HCT116 (cell line): ENCODE measurements at regions not wholly inside any gene's neighbourhood (a gene's known extent, or its start where the extent isn't known, plus 50 kb on each side); places are given as distances from the start of the nearest gene placed in this dataset.

Experiments used
- ATAC-seq: fragments of 200-7000 bp; cut with Tn5 transposase; 2 replicates; pipeline ENCODE4 v1.9.1; 2020; ENCODE audit warnings: mild to moderate bottlenecking, moderate library complexity
- BruUV-seq: library from RNA; stranded (reverse); fragments of 400-500 nt; replicated peaks from 2 replicates; lab custom pipeline; 2021; lab: Mats Ljungman, UMichigan
- CTCF ChIA-PET: fragments of 300-600 bp; sonication (Branson Sonifier 250); formaldehyde crosslinking; loops from one replicate; lab custom pipeline; 2021; ENCODE audit warnings: antibody characterized with exemption; lab: Charles Lee
- POLR2A ChIA-PET: fragments of 300-600, 350-600 bp; sonication (Branson Sonifier 250); formaldehyde crosslinking; loops from one replicate; lab custom pipeline; 2021; ENCODE audit warnings: antibody characterized with exemption; lab: Charles Lee
- RAD21 ChIA-PET, 2 experiments: fragments of 300-600 bp; sonication (Branson Sonifier 250); formaldehyde crosslinking; loops; one replicate each; lab custom pipeline; 2023; ENCODE audit warnings: low total read pairs in 2 of 2; ENCODE audit not compliant: uncharacterized antibody in 2 of 2, unreplicated experiment in 2 of 2, low non-redundant PET in 1 of 2; lab: Charles Lee
- DNase-seq: peaks from one replicate; pipeline ENCODE4 v3.0.0-alpha.2; 2010; ENCODE audit warnings: low read depth, low spot score
- H2AFZ ChIP-seq: fragments of 200-600 bp; shearing (Covaris generic), sonication (generic); 2 replicates; pipeline ENCODE4 v1.6.1; 2017; ENCODE audit warnings: low read depth, mixed run types, mixed read lengths, antibody characterized with exemption, low read length; ENCODE audit not compliant: poor library complexity, severe bottlenecking
- H3K27ac ChIP-seq: 2 replicates; pipeline ENCODE4 v1.5.1; 2012; ENCODE audit warnings: low read depth, low read length
- H3K27me3 ChIP-seq: fragments of 200-600 bp; sonication (generic); 2 replicates; pipeline ENCODE4 v1.6.1; 2016; ENCODE audit warnings: mixed run types, low read length, mixed read lengths; ENCODE audit not compliant: insufficient read depth
- H3K36me3 ChIP-seq, 2 experiments: fragments of 200-500 bp in 1 of 2; fragments of 200-600 bp in 1 of 2; sonication (Bioruptor generic) in 1 of 2; sonication (generic) in 1 of 2; 2 replicates each; pipeline versions ENCODE4 v1.5.1 to v1.6.1; 2014 to 2016; ENCODE audit warnings: low read length in 2 of 2, inconsistent platforms in 1 of 2, mixed read lengths in 1 of 2, mixed run types in 1 of 2; ENCODE audit not compliant: insufficient read depth in 2 of 2, control insufficient read depth in 1 of 2
- H3K4me1 ChIP-seq, 2 experiments: fragments of 200-600 bp in 1 of 2; sonication (generic) in 1 of 2; 2 replicates each; pipeline versions ENCODE4 v1.5.1 to v1.6.1; 2012 to 2017; ENCODE audit warnings: low read length in 2 of 2, inconsistent platforms in 1 of 2, mild to moderate bottlenecking in 1 of 2, mixed read lengths in 1 of 2, mixed run types in 1 of 2, moderate library complexity in 1 of 2; ENCODE audit not compliant: insufficient read depth in 2 of 2, control insufficient read depth in 1 of 2
- H3K4me2 ChIP-seq: fragments of 200-600 bp; sonication (generic); 2 replicates; pipeline ENCODE4 v1.6.1; 2017; ENCODE audit warnings: mixed run types, low read length, mixed read lengths
- H3K4me3 ChIP-seq, 2 experiments: fragments of 200-600 bp in 1 of 2; sonication (generic) in 1 of 2; replicated peaks in 1 of 2; 2 replicates each; pipeline ENCODE4 v1.5.1; 2011 to 2016; ENCODE audit warnings: low read length in 2 of 2, control low read depth in 1 of 2, low read depth in 1 of 2, mild to moderate bottlenecking in 1 of 2, mixed read lengths in 1 of 2, mixed run types in 1 of 2
- H3K79me2 ChIP-seq: fragments of 200-600 bp; sonication (generic); 2 replicates; pipeline ENCODE4 v1.6.1; 2017; ENCODE audit warnings: mild to moderate bottlenecking, mixed run types, low read length, moderate library complexity, mixed read lengths; ENCODE audit not compliant: insufficient read depth
- H3K9ac ChIP-seq: fragments of 200-600 bp; sonication (generic); 2 replicates; pipeline ENCODE4 v1.6.1; 2016; ENCODE audit warnings: low read length, mixed read lengths
- H3K9me2 ChIP-seq: fragments of 200-600 bp; sonication (generic), shearing (Covaris generic); 2 replicates; pipeline ENCODE4 v1.6.1; 2017; ENCODE audit warnings: mixed run types, mild to moderate bottlenecking, moderate library complexity; ENCODE audit not compliant: insufficient read depth
- H3K9me3 ChIP-seq, 2 experiments: fragments of 200-500 bp in 1 of 2; fragments of 200-600 bp in 1 of 2; sonication (Bioruptor generic) in 1 of 2; sonication (generic) in 1 of 2; 2 replicates each; pipeline ENCODE4 v1.6.1; 2014 to 2017; ENCODE audit warnings: low read length in 2 of 2, mixed read lengths in 2 of 2, inconsistent platforms in 1 of 2, low read depth in 1 of 2, mild to moderate bottlenecking in 1 of 2, mixed run types in 1 of 2, moderate library complexity in 1 of 2; ENCODE audit not compliant: control insufficient read depth in 1 of 2, insufficient read depth in 1 of 2
- H4K20me1 ChIP-seq: fragments of 200-600 bp; sonication (generic), shearing (Covaris generic); 2 replicates; pipeline ENCODE4 v1.6.1; 2017; ENCODE audit warnings: mixed run types, mild to moderate bottlenecking, moderate library complexity; ENCODE audit not compliant: insufficient read depth
- ATF3 ChIP-seq: IDR thresholded peaks from 2 replicates; pipeline ENCODE4 v1.6.1; 2012
- CEBPB ChIP-seq: IDR thresholded peaks from 2 replicates; pipeline ENCODE4 v1.6.1; 2012; ENCODE audit warnings: low read depth
- CTCF ChIP-seq, 3 experiments: fragments of 200-600 bp in 1 of 3; sonication (generic) in 1 of 3; IDR thresholded peaks in 2 of 3; conservative IDR thresholded peaks in 1 of 3; 2 replicates each; pipeline ENCODE4 v1.5.1; 2012 to 2017; ENCODE audit warnings: low read depth in 2 of 3, low read length in 2 of 3, antibody characterized with exemption in 1 of 3, borderline replicate concordance in 1 of 3, control low read depth in 1 of 3, mild to moderate bottlenecking in 1 of 3, mixed read lengths in 1 of 3, mixed run types in 1 of 3, moderate library complexity in 1 of 3; ENCODE audit not compliant: insufficient read depth in 1 of 3
- EZH2phosphoT487 ChIP-seq: fragments of 200-600 bp; IDR thresholded peaks from 2 replicates; pipeline ENCODE4 v1.6.1; 2018; ENCODE audit warnings: antibody characterized with exemption, borderline replicate concordance
- FOSL1 ChIP-seq: IDR thresholded peaks from 2 replicates; pipeline ENCODE4 v1.6.1; 2012; ENCODE audit warnings: low read depth
- JUND ChIP-seq: IDR thresholded peaks from 2 replicates; pipeline ENCODE4 v1.6.1; 2012
- POLR2A ChIP-seq: IDR thresholded peaks from 2 replicates; pipeline ENCODE4 v1.7.0; 2011; ENCODE audit warnings: borderline replicate concordance; ENCODE audit not compliant: insufficient read depth, insufficient read length; ENCODE audit errors: extremely low read depth
- POLR2AphosphoS5 ChIP-seq: IDR thresholded peaks from 2 replicates; pipeline ENCODE4 v1.6.1; 2011; ENCODE audit warnings: mild to moderate bottlenecking, low read depth, low read length, moderate library complexity
- RAD21 ChIP-seq: IDR thresholded peaks from 2 replicates; pipeline ENCODE4 v1.6.1; 2012; ENCODE audit warnings: low read depth, mild to moderate bottlenecking
- REST ChIP-seq: IDR thresholded peaks from 2 replicates; pipeline ENCODE4 v1.6.1; 2012; ENCODE audit warnings: low read depth
- SIN3A ChIP-seq: IDR thresholded peaks from 2 replicates; pipeline ENCODE4 v1.6.1; 2012; ENCODE audit warnings: low read depth
- SP1 ChIP-seq: IDR thresholded peaks from 2 replicates; pipeline ENCODE4 v1.6.1; 2012; ENCODE audit warnings: low read depth
- TCF7L2 ChIP-seq: IDR thresholded peaks from 2 replicates; pipeline ENCODE4 v1.7.0; 2011; ENCODE audit warnings: borderline replicate concordance, inconsistent platforms; ENCODE audit not compliant: insufficient read depth, insufficient read length; ENCODE audit errors: extremely low read depth
- YY1 ChIP-seq: IDR thresholded peaks from 2 replicates; pipeline ENCODE4 v1.6.1; 2011; ENCODE audit warnings: low read length, low read depth, moderate library complexity, mild to moderate bottlenecking; ENCODE audit not compliant: insufficient replicate concordance; ENCODE audit errors: extremely low read depth
- ZBTB33 ChIP-seq: IDR thresholded peaks from 2 replicates; pipeline ENCODE4 v1.6.1; 2011; ENCODE audit warnings: mild to moderate bottlenecking, low read length, moderate library complexity; ENCODE audit not compliant: insufficient replicate concordance; ENCODE audit errors: extremely low read depth
- ZFX ChIP-seq: fragments of 450-650 bp; IDR thresholded peaks from 2 replicates; pipeline ENCODE4 v1.6.1; 2017
- ZNF274 ChIP-seq: fragments of 200-500 bp; sonication (Bioruptor generic); IDR thresholded peaks from 2 replicates; pipeline ENCODE4 v1.6.1; 2014; ENCODE audit warnings: mild to moderate bottlenecking, low read depth, low read length, inconsistent platforms
- intact Hi-C: fragments of 100-400 bp; cut with micrococcal nuclease; formaldehyde crosslinking; loops from 2 replicates; pipeline ENCODE4 v1.10.0; 2022

GRCh38 chr20:22808628-22809027 lies 224.3 kb upstream of the FOXA2 start:
- RAD21 ChIA-PET: no interaction called here
- Histone ChIP-seq H3K27me3 (no peaks in the 10 kb centered on the region; the same call in 1 of the 2 replicates), H3K4me2 (no peak overlapping the region), H3K4me3 (no peak overlapping the region), H3K27ac (no peak overlapping the region), H3K9ac (no peak overlapping the region), H3K4me1 (no peaks in the 10 kb centered on the region), H4K20me1 (no peaks in the 10 kb centered on the region), H3K9me2 (0 out of 2 replicates have a peak, but pooled peaks cover 3% of the 10 kb centered on the region), H3K9me3 (no peaks in the 10 kb centered on the region), H2AFZ (no peak overlapping the region), H3K36me3 (no peaks in the 10 kb centered on the region), H3K79me2 (no peaks in the 10 kb centered on the region)
- CTCF ChIA-PET: no interaction called here
- intact Hi-C loops: no loop called here
- no TSS peak for BruUV-seq
- POLR2A ChIA-PET: no interaction called here
- TF ChIP-seq CTCF (IDR thresholded peaks at IDR 0.05 in 2 of 3, conservative IDR thresholded peaks at IDR 0.05 in 1 of 3; ENCODE audit: borderline replicate concordance in 1 of 3, insufficient read depth in 1 of 3, low read depth in 2 of 3, low read length in 2 of 3): no peak
- TF ChIP-seq YY1: no peak
- no peak for TF ChIP-seq ZBTB33
- no peak for TF ChIP-seq ATF3
- TF ChIP-seq TCF7L2: no peak
- no peak for TF ChIP-seq REST
- TF ChIP-seq FOSL1: no peak
- no peak for TF ChIP-seq SP1
- no peak for TF ChIP-seq ZNF274
- no peak for TF ChIP-seq POLR2AphosphoS5
- no peak for TF ChIP-seq RAD21
- TF ChIP-seq EZH2phosphoT487: no peak
- TF ChIP-seq JUND: no peak
- no peak for TF ChIP-seq POLR2A
- no peak for TF ChIP-seq ZFX
- TF ChIP-seq CEBPB: no peak
- no peak for TF ChIP-seq SIN3A
- DNase-seq (no peak), ATAC-seq (no peak)
